ENCODE measurements at regions not wholly inside any gene's neighbourhood (a gene's known extent, or its start where the extent isn't known, plus 50 kb on each side); places are given as distances from the start of the nearest gene placed in this dataset.

DNA sequence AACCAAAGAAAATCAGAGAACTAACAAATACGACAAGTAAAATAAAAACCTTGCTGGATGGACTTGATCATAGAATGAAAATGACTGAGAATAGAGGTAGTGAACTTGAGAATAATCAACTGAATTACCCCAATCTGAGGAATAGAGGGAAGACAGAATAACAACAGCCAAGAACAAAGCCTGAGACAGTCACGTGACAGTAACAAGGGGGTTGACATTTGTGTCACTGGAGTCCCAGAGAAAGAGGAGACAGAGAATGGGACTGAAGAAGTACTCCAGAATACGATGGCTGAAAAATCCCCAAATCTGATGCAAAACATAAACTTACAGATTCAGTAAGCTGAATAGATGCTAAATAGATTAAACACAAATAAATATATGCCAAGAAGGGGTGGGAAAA, 248.5 kb upstream of the HDAC4 start:
- no peak for ATAC-seq
- no peak for TF ChIP-seq OSR1 (CRISPR knock-in tag; IDR thresholded peaks at IDR 0.05)
- TF ChIP-seq ESRRG (CRISPR knock-in tag; IDR thresholded peaks at IDR 0.05): no peak
- TF ChIP-seq, protein P1, sequence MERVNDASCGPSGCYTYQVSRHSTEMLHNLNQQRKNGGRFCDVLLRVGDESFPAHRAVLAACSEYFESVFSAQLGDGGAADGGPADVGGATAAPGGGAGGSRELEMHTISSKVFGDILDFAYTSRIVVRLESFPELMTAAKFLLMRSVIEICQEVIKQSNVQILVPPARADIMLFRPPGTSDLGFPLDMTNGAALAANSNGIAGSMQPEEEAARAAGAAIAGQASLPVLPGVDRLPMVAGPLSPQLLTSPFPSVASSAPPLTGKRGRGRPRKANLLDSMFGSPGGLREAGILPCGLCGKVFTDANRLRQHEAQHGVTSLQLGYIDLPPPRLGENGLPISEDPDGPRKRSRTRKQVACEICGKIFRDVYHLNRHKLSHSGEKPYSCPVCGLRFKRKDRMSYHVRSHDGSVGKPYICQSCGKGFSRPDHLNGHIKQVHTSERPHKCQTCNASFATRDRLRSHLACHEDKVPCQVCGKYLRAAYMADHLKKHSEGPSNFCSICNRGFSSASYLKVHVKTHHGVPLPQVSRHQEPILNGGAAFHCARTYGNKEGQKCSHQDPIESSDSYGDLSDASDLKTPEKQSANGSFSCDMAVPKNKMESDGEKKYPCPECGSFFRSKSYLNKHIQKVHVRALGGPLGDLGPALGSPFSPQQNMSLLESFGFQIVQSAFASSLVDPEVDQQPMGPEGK (CRISPR knock-in tag; IDR thresholded peaks at IDR 0.05; ENCODE audit: borderline replicate concordance): no peak
- TF ChIP-seq, protein P2, sequence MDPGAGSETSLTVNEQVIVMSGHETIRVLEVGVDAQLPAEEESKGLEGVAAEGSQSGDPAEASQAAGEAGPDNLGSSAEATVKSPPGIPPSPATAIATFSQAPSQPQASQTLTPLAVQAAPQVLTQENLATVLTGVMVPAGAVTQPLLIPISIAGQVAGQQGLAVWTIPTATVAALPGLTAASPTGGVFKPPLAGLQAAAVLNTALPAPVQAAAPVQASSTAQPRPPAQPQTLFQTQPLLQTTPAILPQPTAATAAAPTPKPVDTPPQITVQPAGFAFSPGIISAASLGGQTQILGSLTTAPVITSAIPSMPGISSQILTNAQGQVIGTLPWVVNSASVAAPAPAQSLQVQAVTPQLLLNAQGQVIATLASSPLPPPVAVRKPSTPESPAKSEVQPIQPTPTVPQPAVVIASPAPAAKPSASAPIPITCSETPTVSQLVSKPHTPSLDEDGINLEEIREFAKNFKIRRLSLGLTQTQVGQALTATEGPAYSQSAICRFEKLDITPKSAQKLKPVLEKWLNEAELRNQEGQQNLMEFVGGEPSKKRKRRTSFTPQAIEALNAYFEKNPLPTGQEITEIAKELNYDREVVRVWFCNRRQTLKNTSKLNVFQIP (CRISPR knock-in tag; IDR thresholded peaks at IDR 0.05; ENCODE audit: borderline replicate concordance, low read depth): no peak
- no peak for TF ChIP-seq PPARA (CRISPR knock-in tag; IDR thresholded peaks at IDR 0.05; ENCODE audit: borderline replicate concordance)
- TF ChIP-seq ZNF8 (CRISPR knock-in tag; IDR thresholded peaks at IDR 0.05): no peak
- TF ChIP-seq TCF4 (CRISPR knock-in tag; IDR thresholded peaks at IDR 0.05; ENCODE audit: borderline replicate concordance): no peak
- TF ChIP-seq ISL1 (CRISPR knock-in tag; IDR thresholded peaks at IDR 0.05): no peak
- no peak for TF ChIP-seq GLIS3 (CRISPR knock-in tag; IDR thresholded peaks at IDR 0.05)
- TF ChIP-seq, protein P3, sequence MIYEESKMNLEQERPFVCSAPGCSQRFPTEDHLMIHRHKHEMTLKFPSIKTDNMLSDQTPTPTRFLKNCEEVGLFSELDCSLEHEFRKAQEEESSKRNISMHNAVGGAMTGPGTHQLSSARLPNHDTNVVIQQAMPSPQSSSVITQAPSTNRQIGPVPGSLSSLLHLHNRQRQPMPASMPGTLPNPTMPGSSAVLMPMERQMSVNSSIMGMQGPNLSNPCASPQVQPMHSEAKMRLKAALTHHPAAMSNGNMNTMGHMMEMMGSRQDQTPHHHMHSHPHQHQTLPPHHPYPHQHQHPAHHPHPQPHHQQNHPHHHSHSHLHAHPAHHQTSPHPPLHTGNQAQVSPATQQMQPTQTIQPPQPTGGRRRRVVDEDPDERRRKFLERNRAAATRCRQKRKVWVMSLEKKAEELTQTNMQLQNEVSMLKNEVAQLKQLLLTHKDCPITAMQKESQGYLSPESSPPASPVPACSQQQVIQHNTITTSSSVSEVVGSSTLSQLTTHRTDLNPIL (CRISPR knock-in tag; IDR thresholded peaks at IDR 0.05; ENCODE audit: low read depth): no peak
- TF ChIP-seq, protein P4, sequence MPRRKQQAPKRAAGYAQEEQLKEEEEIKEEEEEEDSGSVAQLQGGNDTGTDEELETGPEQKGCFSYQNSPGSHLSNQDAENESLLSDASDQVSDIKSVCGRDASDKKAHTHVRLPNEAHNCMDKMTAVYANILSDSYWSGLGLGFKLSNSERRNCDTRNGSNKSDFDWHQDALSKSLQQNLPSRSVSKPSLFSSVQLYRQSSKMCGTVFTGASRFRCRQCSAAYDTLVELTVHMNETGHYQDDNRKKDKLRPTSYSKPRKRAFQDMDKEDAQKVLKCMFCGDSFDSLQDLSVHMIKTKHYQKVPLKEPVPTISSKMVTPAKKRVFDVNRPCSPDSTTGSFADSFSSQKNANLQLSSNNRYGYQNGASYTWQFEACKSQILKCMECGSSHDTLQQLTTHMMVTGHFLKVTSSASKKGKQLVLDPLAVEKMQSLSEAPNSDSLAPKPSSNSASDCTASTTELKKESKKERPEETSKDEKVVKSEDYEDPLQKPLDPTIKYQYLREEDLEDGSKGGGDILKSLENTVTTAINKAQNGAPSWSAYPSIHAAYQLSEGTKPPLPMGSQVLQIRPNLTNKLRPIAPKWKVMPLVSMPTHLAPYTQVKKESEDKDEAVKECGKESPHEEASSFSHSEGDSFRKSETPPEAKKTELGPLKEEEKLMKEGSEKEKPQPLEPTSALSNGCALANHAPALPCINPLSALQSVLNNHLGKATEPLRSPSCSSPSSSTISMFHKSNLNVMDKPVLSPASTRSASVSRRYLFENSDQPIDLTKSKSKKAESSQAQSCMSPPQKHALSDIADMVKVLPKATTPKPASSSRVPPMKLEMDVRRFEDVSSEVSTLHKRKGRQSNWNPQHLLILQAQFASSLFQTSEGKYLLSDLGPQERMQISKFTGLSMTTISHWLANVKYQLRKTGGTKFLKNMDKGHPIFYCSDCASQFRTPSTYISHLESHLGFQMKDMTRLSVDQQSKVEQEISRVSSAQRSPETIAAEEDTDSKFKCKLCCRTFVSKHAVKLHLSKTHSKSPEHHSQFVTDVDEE (CRISPR knock-in tag; IDR thresholded peaks at IDR 0.05): no peak
- no peak for TF ChIP-seq ZC3H10 (CRISPR knock-in tag; IDR thresholded peaks at IDR 0.05)

DNA sequence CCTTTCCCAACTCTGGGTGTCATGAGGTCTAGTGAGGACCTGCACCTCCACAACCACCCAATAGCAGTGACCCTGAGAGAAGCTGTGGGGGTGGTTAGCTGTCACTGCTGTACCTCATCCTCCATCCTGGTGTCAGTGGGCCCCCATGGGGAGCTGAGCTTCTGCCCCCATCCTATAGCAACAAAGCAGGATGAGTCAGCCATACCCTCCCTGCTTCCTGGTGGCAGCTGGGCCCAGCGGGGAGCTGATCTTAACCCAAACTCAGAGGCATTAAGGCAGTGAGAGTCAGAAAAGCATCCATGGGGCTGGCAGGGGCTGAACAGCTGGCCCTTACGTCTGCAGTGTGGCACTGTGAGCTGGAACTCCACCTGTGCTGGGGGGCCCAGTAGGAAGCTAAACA, 247.8 kb upstream of the HDAC4 start:
- no peak for ATAC-seq
- TF ChIP-seq, protein P3 (CRISPR knock-in tag; IDR thresholded peaks at IDR 0.05; ENCODE audit: low read depth): no peak
- no peak for TF ChIP-seq ZNF70 (CRISPR knock-in tag; IDR thresholded peaks at IDR 0.05)
- TF ChIP-seq TCF4 (CRISPR knock-in tag; IDR thresholded peaks at IDR 0.05; ENCODE audit: borderline replicate concordance): no peak
- TF ChIP-seq ZNF8 (CRISPR knock-in tag; IDR thresholded peaks at IDR 0.05): no peak

DNA sequence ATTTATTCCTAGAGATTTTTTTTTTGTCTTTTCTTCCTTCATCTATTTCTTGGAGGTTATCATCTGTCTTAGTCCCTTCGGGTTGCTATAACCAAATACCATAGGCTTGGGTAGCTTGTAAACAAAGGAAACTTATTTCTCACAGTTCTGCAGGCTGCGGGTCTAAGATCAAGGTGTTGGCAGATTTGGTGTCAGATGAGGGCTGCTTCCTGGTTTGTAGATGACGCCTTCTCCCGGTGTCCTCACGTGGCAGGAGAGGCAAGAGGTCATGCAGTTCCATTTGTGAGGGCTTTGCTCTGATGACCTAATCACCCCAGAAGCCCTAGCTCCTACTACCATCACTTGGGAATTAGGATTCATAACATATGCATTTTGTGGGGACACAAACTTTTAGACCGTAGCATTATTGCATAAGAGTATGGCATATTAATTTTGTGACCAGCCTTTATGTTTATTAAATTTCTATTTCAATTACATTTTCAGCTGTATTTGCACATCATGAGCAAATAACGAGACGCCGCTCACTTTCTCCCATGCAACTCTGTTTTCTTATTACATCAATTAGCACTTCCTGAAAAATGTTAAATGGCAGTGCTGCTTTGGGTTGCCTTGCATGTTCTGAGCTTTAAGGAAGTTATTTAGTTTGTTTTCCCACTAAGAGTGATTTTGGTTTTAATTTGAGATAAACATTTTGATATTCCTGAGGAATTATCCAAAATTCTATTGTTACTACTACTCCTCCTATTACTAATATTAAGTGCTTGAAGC, 246.4 kb upstream of the HDAC4 start:
- no peak for ATAC-seq
- TF ChIP-seq, protein P3 (CRISPR knock-in tag; IDR thresholded peaks at IDR 0.05; ENCODE audit: low read depth): no peak
- TF ChIP-seq GLIS3 (CRISPR knock-in tag; IDR thresholded peaks at IDR 0.05) (no peak), TCF4 (CRISPR knock-in tag; IDR thresholded peaks at IDR 0.05; ENCODE audit: borderline replicate concordance) (no peak), ZNF8 (CRISPR knock-in tag; IDR thresholded peaks at IDR 0.05) (no peak), ZFP30 (CRISPR knock-in tag; IDR thresholded peaks at IDR 0.05) (no peak), CSDC2 (CRISPR knock-in tag; IDR thresholded peaks at IDR 0.05) (no peak)
- TF ChIP-seq, protein P1 (CRISPR knock-in tag; IDR thresholded peaks at IDR 0.05; ENCODE audit: borderline replicate concordance): no peak
